NT2/D1 (cell line): ENCODE measurements at regions not wholly inside any gene's neighbourhood (a gene's known extent, or its start where the extent isn't known, plus 50 kb on each side); places are given as distances from the start of the nearest gene placed in this dataset.

Source experiments
- YY1 ChIP-seq: IDR thresholded peaks from 2 replicates; pipeline ENCODE4 v1.6.1; 2011; ENCODE audit not compliant: insufficient read length, insufficient read depth
- ZNF274 ChIP-seq: IDR thresholded peaks from 2 replicates; pipeline ENCODE4 v1.6.1; 2011; ENCODE audit warnings: mild to moderate bottlenecking, low read depth, low read length

DNA sequence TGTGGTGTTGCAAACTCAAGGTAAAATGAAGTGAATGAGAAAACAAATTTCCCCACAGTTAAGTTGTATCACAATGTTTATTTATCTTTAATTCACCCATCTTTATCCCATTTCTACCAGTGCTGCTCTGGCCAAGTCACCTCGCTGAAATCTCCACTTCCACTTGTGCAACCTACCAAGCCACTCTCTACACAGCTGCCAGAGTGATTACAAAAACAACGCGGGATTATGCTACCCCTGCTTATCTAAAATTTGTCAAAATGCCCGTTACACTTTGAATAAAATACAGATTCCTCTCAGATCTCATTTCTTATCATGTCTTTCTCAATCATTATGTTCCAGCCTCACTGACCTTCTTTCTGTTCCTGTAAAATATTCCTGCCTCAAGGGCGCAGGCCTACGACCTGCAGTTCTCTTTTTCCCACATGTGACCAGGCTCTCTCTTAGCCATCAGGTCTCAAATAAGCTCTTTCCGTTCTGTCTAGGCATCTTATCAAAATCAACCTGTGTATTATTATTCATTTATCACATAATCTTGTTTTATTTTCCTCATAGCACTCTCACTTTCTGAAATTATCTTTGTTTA lies 95.6 kb downstream of the NTMT2 start:
- TF ChIP-seq YY1 (no peak), ZNF274 (no peak)
